GM03348 (cell line): ENCODE measurements at regions not wholly inside any gene's neighbourhood (a gene's known extent, or its start where the extent isn't known, plus 50 kb on each side); places are given as distances from the start of the nearest gene placed in this dataset.

Experiments
- DNase-seq: peaks from one replicate; pipeline ENCODE4 v3.0.0; 2012; ENCODE audit warnings: low spot score

GRCh38 chr11:64501500-64502427 is 54.0 kb upstream of the SLC22A11 start:
- DNase-seq = no peak

DNA sequence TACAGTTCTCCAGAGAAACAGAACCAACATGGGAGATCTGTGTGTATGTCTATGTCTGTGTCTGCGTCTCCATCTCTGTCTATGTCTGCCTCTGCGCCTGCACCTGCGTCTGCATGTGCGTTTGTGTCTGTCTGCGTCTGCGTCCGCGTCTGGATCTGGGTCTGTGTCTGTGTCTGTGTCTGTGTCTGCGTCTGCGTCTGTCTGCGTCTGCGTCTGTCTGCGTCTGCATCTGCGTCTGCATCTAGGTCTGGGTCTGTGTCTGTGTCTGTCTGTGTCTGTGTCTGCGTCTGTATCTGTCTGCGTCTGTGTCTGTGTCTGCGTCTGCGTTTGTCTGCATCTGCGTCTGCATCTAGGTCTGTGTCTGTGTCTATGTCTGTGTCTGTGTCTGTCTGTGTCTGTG is 53.1 kb upstream of the SLC22A11 start:
- no peak for DNase-seq

DNA sequence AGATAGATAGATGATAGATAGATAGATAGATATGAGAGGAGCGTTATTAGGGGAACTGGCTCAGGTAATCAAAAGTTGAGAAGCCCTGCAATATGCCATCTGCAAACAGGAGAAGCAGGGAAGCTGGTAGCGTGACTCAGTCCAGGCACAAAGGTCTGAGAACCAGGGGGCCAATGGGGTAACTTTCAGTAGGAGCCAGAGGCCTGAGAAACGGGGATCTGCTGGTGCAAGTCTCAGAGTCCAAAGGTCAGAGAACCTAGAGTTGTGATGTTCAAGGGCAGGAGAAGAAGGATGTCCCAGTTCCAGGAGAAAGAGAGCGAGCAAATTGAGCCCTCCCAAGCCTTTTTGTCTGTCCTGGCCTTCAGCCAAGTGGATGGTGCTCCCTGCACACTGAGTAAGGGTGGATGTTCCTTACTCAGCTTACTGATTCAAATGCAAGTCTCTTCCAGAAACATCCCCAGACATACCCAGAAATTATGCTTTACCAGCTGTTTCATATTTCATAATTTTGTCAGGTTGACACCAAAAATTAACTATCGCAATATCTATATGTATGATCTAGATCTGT is 52.5 kb upstream of the SLC22A11 start:
- no peak for DNase-seq

GRCh38 chr11:64504999-64505398 is 50.7 kb upstream of the SLC22A11 start:
- no peak for DNase-seq
